Stimulated activated naive CD4-positive, alpha-beta T cell (primary cell): ENCODE measurements at regions not wholly inside any gene's neighbourhood (a gene's known extent, or its start where the extent isn't known, plus 50 kb on each side); places are given as distances from the start of the nearest gene placed in this dataset.
"Not testable (repeated sequence)": the region's sequence is repeated elsewhere in the genome, so short reads cannot be mapped to it uniquely, and the experiment has no call there.

Experiments
- DNase-seq, 6 experiments: peaks; one replicate each; lab custom pipeline; 2025; lab: John Stamatoyannopoulos, UW

- no peak for DNase-seq
These were observed 582.6 kb downstream of the SLITRK6 start for GRCh38 chr13:85216576-85216975.

- DNase-seq: no peak
These were observed 586.5 kb downstream of the SLITRK6 start for GRCh38 chr13:85212692-85213091.

GRCh38 chr13:85204668-85205344, 594.4 kb downstream of the SLITRK6 start:
- DNase-seq: no peak

GRCh38 chr13:85197431-85197830, 601.8 kb downstream of the SLITRK6 start:
- no peak for DNase-seq

GRCh38 chr13:85194482-85194881, 604.7 kb downstream of the SLITRK6 start:
- no peak for DNase-seq

GRCh38 chr13:85191996-85192718, 607.1 kb downstream of the SLITRK6 start:
- no peak for DNase-seq

- DNase-seq: no peak
These were observed 612.7 kb downstream of the SLITRK6 start for GRCh38 chr13:85186356-85187045.

- DNase-seq: no peak
These were observed 624.9 kb downstream of the SLITRK6 start for GRCh38 chr13:85174291-85174690.

GRCh38 chr13:85170372-85170771, 628.8 kb downstream of the SLITRK6 start:
- no peak for DNase-seq

GRCh38 chr13:85166891-85167290, 632.3 kb downstream of the SLITRK6 start:
- no peak for DNase-seq

- no peak for DNase-seq
These were observed 636.2 kb downstream of the SLITRK6 start for GRCh38 chr13:85163063-85163462.

- DNase-seq: no peak
These were observed 651.2 kb downstream of the SLITRK6 start for GRCh38 chr13:85148009-85148408.

- DNase-seq: no peak
These were observed 656.8 kb downstream of the SLITRK6 start for GRCh38 chr13:85142351-85142927.

- DNase-seq: no peak
These were observed 657.8 kb downstream of the SLITRK6 start for GRCh38 chr13:85141401-85141800.

GRCh38 chr13:85140192-85140591, 659.0 kb downstream of the SLITRK6 start:
- no peak for DNase-seq

GRCh38 chr13:85137516-85137915, 661.7 kb downstream of the SLITRK6 start:
- DNase-seq: no peak

GRCh38 chr13:85132986-85133385, 666.2 kb downstream of the SLITRK6 start:
- DNase-seq: no peak

GRCh38 chr13:85123501-85123900, 675.7 kb downstream of the SLITRK6 start:
- not testable (repeated sequence) for DNase-seq

GRCh38 chr13:85108356-85108755, 690.9 kb downstream of the SLITRK6 start:
- no peak for DNase-seq

- DNase-seq: no peak
These were observed 700.0 kb downstream of the SLITRK6 start for GRCh38 chr13:85099245-85099644.

- DNase-seq: no peak
These were observed 703.6 kb downstream of the SLITRK6 start for GRCh38 chr13:85095418-85096272.

GRCh38 chr13:85093808-85094207, 705.4 kb downstream of the SLITRK6 start:
- DNase-seq: no peak
